A549 (cell line): ENCODE measurements at regions not wholly inside any gene's neighbourhood (a gene's known extent, or its start where the extent isn't known, plus 50 kb on each side); places are given as distances from the start of the nearest gene placed in this dataset.

Experiments used
- ATAC-seq, 2 experiments: fragments of 200-7000 bp in 1 of 2; fragments of >200 bp in 1 of 2; cut with Nextera tagmentation in 1 of 2; cut with Tn5 transposase in 1 of 2; 3 replicates each; pipeline versions ENCODE4 v1.8.0 to v1.9.1; 2018 to 2020; ENCODE audit warnings: mild to moderate bottlenecking in 1 of 2, moderate library complexity in 1 of 2
- CTCF ChIA-PET: fragments of 300-600 bp; sonication (Branson Sonifier 250); formaldehyde crosslinking; extraction: SDS; loops from one replicate; lab custom pipeline; 2021; ENCODE audit warnings: antibody characterized with exemption, inconsistent platforms; lab: Yijun Ruan, JAX
- POLR2A ChIA-PET: fragments of 350-600 bp; formaldehyde crosslinking; extraction: SDS; loops from one replicate; lab custom pipeline; 2021; ENCODE audit warnings: antibody characterized with exemption, inconsistent platforms; lab: Yijun Ruan, JAX
- DNase-seq, 2 experiments: peaks; one replicate each; pipeline versions ENCODE4 v3.0.0 to v3.0.0-alpha.2; 2011 to 2016; ENCODE audit warnings: low read depth in 1 of 2, low spot score in 1 of 2
- FAIRE-seq: peaks from 2 replicates; lab custom pipeline; 2011; peaks lifted over from hg19 to GRCh38; lab: Jason Lieb, UNC
- H3K27ac ChIP-seq, 2 experiments: fragments of >200 bp; sonication (Bioruptor Twin); formaldehyde crosslinking; 3 replicates each; pipeline ENCODE4 v1.5.1; 2016 to 2017
- H3K4me1 ChIP-seq: fragments of >200 bp; sonication (Bioruptor Twin); formaldehyde crosslinking; 3 replicates; pipeline ENCODE4 v1.6.1; 2016
- H3K4me2 ChIP-seq: fragments of >200 bp; sonication (Bioruptor Twin); formaldehyde crosslinking; 3 replicates; pipeline ENCODE4 v1.6.1; 2016
- H3K4me3 ChIP-seq: fragments of >200 bp; sonication (Bioruptor Twin); formaldehyde crosslinking; 3 replicates; pipeline ENCODE4 v1.5.1; 2016
- H3K9me3 ChIP-seq: fragments of >200 bp; sonication (Bioruptor Twin); formaldehyde crosslinking; 3 replicates; pipeline ENCODE4 v1.6.1; 2016
- CBX8 ChIP-seq: fragments of 200-600 bp; sonication (generic); IDR thresholded peaks from 2 replicates; pipeline ENCODE4 v1.6.1; 2016
- CHD4 ChIP-seq: fragments of 200-600 bp; sonication (generic); IDR thresholded peaks from 2 replicates; pipeline ENCODE4 v1.6.1; 2016; ENCODE audit warnings: antibody characterized with exemption, mild to moderate bottlenecking, borderline replicate concordance
- CTCF ChIP-seq: fragments of >200 bp; sonication (Bioruptor Twin); formaldehyde crosslinking; IDR thresholded peaks from 3 replicates; pipeline ENCODE4 v1.5.1; 2016
- E2F6 ChIP-seq: IDR thresholded peaks from 2 replicates; pipeline ENCODE4 v1.6.1; 2012; ENCODE audit warnings: low read depth, borderline replicate concordance
- EP300 ChIP-seq, 2 experiments: fragments of >200 bp; sonication (Bioruptor Twin); formaldehyde crosslinking; IDR thresholded peaks; 2 replicates in 1 of 2; 3 replicates in 1 of 2; pipeline ENCODE4 v1.6.1; 2016 to 2017
- FOSL2 ChIP-seq, 2 experiments: fragments of 450-650 bp in 1 of 2; fragments of >200 bp in 1 of 2; sonication (Bioruptor Twin) in 1 of 2; formaldehyde crosslinking; IDR thresholded peaks; 2 replicates each; pipeline versions ENCODE4 v1.5.0 to v1.6.1; 2016 to 2020; ENCODE audit warnings: mild to moderate bottlenecking in 1 of 2, moderate library complexity in 1 of 2
- FOXS1 ChIP-seq: fragments of 250-450 bp; sonication (Bioruptor Pico); IDR thresholded peaks from 2 replicates; pipeline ENCODE4 v1.5.0; 2020; ENCODE audit warnings: mild to moderate bottlenecking, moderate library complexity
- GATA3 ChIP-seq: IDR thresholded peaks from 2 replicates; pipeline ENCODE4 v1.6.1; 2012; ENCODE audit warnings: borderline replicate concordance
- HDAC2 ChIP-seq: fragments of 200-600 bp; sonication (generic); IDR thresholded peaks from 2 replicates; pipeline ENCODE4 v1.6.1; 2016
- HOXA7 ChIP-seq: fragments of 250-450 bp; sonication (Bioruptor Pico); IDR thresholded peaks from 2 replicates; pipeline ENCODE4 v1.5.0; 2020; ENCODE audit warnings: mild to moderate bottlenecking, moderate library complexity
- HOXB5 ChIP-seq: fragments of 250-450 bp; sonication (Bioruptor Pico); IDR thresholded peaks from 2 replicates; pipeline ENCODE4 v1.5.0; 2020; ENCODE audit warnings: mild to moderate bottlenecking, moderate library complexity
- JUNB ChIP-seq: fragments of >200 bp; sonication (Bioruptor Twin); formaldehyde crosslinking; IDR thresholded peaks from 2 replicates; pipeline ENCODE4 v1.6.1; 2016
- KDM1A ChIP-seq: fragments of 200-600 bp; sonication (generic); IDR thresholded peaks from 2 replicates; pipeline ENCODE4 v1.6.1; 2016; ENCODE audit warnings: low read depth, mild to moderate bottlenecking
- MYC ChIP-seq: IDR thresholded peaks from 2 replicates; pipeline ENCODE4 v1.6.1; 2012; ENCODE audit warnings: mild to moderate bottlenecking, inconsistent platforms, low read length, improper control_type of control experiment, borderline replicate concordance
- NPAS2 ChIP-seq: fragments of 250-450 bp; sonication (Bioruptor Pico); IDR thresholded peaks from 2 replicates; pipeline ENCODE4 v1.8.0; 2022; ENCODE audit warnings: mild to moderate bottlenecking, moderate library complexity, borderline replicate concordance
- RAD21 ChIP-seq, 2 experiments: fragments of >200 bp in 1 of 2; sonication (Bioruptor Twin) in 1 of 2; formaldehyde crosslinking in 1 of 2; IDR thresholded peaks in 1 of 2; conservative IDR thresholded peaks in 1 of 2; 2 replicates in 1 of 2; 3 replicates in 1 of 2; pipeline ENCODE4 v1.6.1; 2012 to 2018; ENCODE audit warnings: inconsistent platforms in 1 of 2
- RARB ChIP-seq: fragments of 250-450 bp; sonication (Bioruptor Pico); IDR thresholded peaks from 2 replicates; pipeline ENCODE4 v1.8.0; 2021; ENCODE audit warnings: mild to moderate bottlenecking, moderate library complexity
- REST ChIP-seq: fragments of 200-600 bp; sonication (generic); IDR thresholded peaks from 2 replicates; pipeline ENCODE4 v1.6.1; 2016; ENCODE audit warnings: antibody characterized with exemption, mild to moderate bottlenecking, moderate library complexity
- RNF2 ChIP-seq: fragments of 200-600 bp; sonication (generic); IDR thresholded peaks from 2 replicates; pipeline ENCODE4 v1.6.1; 2016; ENCODE audit warnings: low read depth, mild to moderate bottlenecking, antibody characterized with exemption, moderate library complexity, borderline replicate concordance
- SREBF2 ChIP-seq: fragments of 450-650 bp; IDR thresholded peaks from 2 replicates; pipeline ENCODE4 v1.6.1; 2014; ENCODE audit warnings: mild to moderate bottlenecking, moderate library complexity
- USF2 ChIP-seq: fragments of 450-650 bp; IDR thresholded peaks from 2 replicates; pipeline ENCODE4 v1.6.1; 2014; ENCODE audit warnings: antibody characterized with exemption
- ZFP36 ChIP-seq: fragments of 450-650 bp; IDR thresholded peaks from 2 replicates; pipeline ENCODE4 v1.6.1; 2014; ENCODE audit warnings: borderline replicate concordance; ENCODE audit not compliant: partially characterized antibody
- WGBS: methylation state at CpG from one replicate; pipeline ENCODE4 v1.1.6; 2017; ENCODE audit errors: missing lambda C conversion rate; 5-methylcytosine and 5-hydroxymethylcytosine counted together

GRCh38 chr14:97850466-97850865, 1053.3 kb downstream of the VRK1 start:
- FAIRE-seq (no peak), DNase-seq (no peak), ATAC-seq (no peak)
- CTCF ChIA-PET = no interaction called here
- H3K4me3 ChIP-seq = no peak overlapping the region
- WGBS = 3% methylated on average over 2 of the region's 2 CpGs
- no peaks in the 10 kb centered on the region for H3K9me3 ChIP-seq
- no peak overlapping the region for H3K4me2 ChIP-seq
- TF ChIP-seq REST (no peak), KDM1A (no peak), CBX8 (no peak), HOXB5 (CRISPR knock-in tag) (no peak), CTCF (no peak), NPAS2 (CRISPR knock-in tag) (no peak), CHD4 (no peak), RARB (CRISPR knock-in tag) (no peak), FOSL2 (IDR thresholded peaks at IDR 0.05) (no peak), FOSL2 (CRISPR knock-in tag; IDR thresholded peaks at IDR 0.05) (no peak), FOXS1 (CRISPR knock-in tag) (no peak), ZFP36 (no peak), HDAC2 (no peak), HOXA7 (CRISPR knock-in tag) (no peak), GATA3 (no peak)
- no peaks in the 10 kb centered on the region for H3K4me1 ChIP-seq
- POLR2A ChIA-PET = no interaction called here
- H3K27ac ChIP-seq = no peak overlapping the region

- FAIRE-seq = no peak
- Histone ChIP-seq H3K4me1 (no peaks in the 10 kb centered on the region), H3K4me3 (no peak overlapping the region), H3K9me3 (no peaks in the 10 kb centered on the region), H3K4me2 (no peak overlapping the region), H3K27ac (no peak overlapping the region)
- no peak for DNase-seq
- ATAC-seq = no peak
- CTCF ChIA-PET = no interaction called here
- 37% methylated on average over 6 of the region's 6 CpGs for WGBS
- TF ChIP-seq RNF2 = no peak
- no peak for TF ChIP-seq REST
- TF ChIP-seq JUNB = no peak
- no peak for TF ChIP-seq HOXA7 (CRISPR knock-in tag)
- TF ChIP-seq MYC = no peak
- no peak for TF ChIP-seq USF2
- no peak for TF ChIP-seq RAD21 (conservative IDR thresholded peaks at IDR 0.05 in 1 of 2, IDR thresholded peaks at IDR 0.05 in 1 of 2)
- no peak for TF ChIP-seq SREBF2
- no peak for TF ChIP-seq EP300 (IDR thresholded peaks at IDR 0.05)
- no peak for TF ChIP-seq E2F6
- POLR2A ChIA-PET = no interaction called here
Measured at GRCh38 chr14:97850886-97851285, 1053.7 kb downstream of the VRK1 start.
